GM21786 (cell line): ENCODE measurements at regions not wholly inside any gene's neighbourhood (a gene's known extent, or its start where the extent isn't known, plus 50 kb on each side); places are given as distances from the start of the nearest gene placed in this dataset.

Experiments used
- ATAC-seq: cut with Tn5 transposase; IDR thresholded peaks from one replicate; pipeline ENCODE4 v1.9.1; 2021; ENCODE audit not compliant: unreplicated experiment

DNA sequence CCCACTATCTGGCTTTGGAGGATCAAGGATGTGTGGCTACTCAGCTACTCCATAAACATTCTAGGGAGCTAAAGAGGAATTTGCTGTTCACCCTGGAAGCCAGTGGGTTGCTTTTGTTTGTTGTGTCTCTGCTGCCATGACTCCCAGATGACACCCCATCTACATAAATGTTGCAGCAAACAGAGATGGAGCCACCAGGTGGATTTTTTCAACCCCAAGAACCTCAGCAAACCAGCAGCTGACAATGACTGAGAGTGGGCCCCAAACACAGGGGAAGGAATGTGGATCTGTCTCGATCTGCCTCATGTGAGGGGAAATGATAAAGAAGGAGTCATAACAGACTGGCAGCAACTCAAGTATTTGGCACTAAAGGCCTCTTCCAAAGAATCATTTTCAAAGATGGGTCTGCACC, 132.7 kb upstream of the TNC start:
- no peak for ATAC-seq

DNA sequence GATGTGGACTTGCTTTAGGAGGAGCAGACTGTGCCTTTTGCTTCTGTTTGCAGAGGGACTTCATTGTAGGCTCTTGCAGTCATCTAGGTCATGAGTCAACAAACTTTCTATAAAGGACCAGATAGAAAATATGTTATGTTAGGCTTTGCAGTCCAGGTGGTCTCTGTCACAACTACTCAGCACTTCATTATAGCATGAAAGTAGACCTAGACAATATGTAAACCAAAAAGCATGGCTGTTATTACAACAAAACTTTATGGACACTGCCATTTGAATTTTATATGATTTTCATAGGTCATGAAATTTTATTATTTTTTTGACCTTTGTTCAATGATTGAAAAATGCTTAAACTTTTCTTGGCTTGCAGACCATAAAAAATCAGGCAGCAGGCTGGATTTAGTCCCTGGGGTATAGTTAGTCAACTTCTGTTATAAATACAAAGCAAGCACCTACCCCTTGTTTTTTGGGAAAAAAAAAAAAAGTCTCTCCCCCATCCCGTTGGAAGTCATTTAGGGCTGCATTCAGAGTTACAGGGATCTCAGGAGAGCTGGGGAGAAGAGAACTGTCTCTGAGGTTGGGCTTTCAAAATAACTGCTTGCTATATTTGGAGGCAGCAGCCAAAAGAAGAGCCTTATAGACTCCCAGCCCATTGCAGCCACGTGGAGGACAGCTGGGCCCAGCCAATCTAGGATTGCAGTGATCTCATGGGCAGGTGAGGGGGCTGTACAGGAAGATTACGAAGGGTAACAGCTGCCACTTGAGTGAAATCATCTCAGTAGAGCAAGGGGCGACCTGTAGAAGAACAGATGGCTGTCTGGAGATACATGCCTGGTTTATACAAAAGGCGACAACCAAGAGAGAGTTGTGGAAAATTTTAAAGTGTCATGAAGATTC, 136.6 kb upstream of the TNC start:
- no peak for ATAC-seq

DNA sequence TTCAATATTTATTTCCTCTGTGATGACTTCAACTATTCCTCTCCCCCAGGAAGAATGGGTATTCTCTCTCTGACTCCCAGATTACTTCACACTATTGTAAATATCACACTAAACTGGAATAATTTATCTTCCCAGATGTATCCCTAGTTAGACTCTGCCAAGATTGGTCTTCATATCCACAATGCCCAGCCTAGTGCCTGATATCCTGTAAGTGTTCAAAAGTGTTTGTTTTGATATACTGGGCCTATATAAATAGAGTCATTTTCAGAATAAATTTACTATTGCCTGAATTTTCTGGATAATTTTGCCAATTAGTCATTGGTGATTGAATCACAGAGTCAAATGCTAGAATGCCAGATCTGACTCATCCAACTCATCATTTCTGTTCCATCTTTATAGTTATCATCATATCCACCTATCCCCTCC, 143.7 kb upstream of the TNC start:
- no peak for ATAC-seq

DNA sequence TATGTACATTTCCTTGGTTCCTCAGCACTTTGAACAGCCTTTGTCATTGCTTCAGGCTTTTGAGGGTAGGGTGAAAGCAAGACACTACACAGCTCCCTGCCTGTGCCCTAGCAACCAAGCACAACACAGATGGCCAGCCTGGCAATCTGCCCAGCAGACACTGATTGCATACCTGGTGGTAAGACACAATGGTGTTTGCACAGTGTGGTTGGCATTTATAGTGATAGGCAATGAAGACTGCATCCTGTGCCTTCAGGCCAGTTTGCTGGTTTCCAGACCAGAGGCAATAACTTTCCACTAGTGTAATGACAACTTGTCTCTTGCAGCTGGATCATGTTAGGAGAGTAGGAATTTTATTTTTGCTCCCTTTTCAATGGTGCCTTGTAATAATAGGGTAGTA, 144.5 kb upstream of the TNC start:
- no peak for ATAC-seq

DNA sequence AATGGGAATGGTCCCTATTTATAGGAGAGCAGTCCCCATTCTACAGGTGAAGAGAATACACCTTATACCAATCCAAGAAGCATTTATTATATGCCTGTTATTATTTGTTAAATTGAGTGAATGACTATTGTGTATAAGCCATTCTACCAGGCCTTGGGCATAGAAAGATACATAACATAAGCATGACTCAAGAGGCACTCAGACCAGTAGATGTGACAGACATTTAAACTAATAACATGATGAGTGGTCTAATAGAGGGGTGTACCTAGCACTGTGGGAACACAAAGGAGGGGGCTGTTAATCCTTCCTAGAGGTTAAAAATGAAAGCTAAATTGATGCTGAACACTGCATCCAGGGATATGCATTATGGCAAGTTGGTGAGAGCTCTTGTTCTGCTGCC, 145.0 kb upstream of the TNC start:
- no peak for ATAC-seq

DNA sequence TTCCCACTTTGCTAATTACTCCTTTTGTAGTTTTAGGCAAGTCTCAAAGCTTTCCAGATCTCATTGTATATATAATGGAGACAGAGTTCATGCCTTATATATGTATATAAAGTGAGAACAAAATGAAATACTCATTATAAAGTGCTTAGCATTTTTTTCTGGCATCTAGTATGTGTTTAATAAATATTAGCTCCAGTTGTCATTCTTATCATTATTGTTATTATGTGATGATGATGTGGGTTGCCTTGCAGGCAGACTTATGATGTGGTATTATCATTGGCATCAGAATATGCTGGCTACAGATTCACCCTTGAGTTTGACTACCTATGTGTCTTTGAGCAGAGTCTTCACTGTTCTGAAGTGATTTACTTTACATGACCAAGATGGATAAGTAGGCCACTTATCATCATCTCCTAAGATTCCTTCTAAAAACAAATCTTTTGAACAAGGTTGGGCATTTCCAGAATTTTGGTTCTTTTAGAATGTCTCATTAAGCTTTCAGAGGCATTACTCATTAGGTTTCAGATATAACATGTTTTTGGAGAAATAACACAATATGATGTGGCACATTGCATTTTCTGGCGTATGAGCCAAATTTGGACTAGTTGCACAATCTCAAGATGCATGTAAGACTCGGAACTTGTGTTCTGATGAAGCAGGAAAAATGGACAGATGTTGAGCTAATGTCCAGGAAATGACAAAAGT, 145.6 kb upstream of the TNC start:
- no peak for ATAC-seq

DNA sequence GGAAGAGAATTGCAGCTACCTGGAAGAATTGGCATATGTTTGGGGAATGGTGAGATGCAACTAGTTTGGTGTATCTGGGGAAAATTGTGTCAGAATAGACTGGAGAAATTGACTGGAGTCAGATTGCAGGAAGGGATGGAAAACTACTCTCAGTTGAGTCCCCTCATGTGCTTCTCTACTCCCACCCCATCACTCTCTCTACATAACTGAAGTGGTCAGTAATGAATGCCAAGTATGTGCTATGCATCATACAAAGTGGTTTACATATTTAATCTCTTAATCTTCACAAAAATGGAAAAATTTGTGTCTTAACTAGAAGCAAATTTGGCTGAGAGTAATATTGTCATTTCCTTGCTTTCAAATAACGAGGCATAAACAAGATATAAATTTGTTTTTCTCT, 146.4 kb upstream of the TNC start:
- ATAC-seq, result no peak

DNA sequence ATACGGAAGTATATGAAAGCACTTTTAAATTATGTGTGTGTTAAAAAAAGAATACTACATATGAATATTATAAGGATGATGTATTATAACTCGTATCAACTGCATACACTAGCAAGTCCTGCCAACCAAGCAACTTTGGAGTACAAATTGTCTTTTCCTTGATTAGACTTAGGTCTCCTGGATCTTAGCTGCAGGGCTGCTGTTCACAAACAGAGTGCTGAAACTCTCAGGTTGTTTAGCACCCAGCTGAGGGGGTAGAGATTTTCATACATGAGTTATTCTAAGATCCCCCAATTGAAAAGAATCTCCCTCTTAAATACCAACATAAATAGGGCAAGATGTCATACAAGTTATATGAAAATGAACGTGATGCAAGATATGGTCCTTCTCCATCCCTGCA, 149.8 kb upstream of the TNC start:
- ATAC-seq, result no peak

DNA sequence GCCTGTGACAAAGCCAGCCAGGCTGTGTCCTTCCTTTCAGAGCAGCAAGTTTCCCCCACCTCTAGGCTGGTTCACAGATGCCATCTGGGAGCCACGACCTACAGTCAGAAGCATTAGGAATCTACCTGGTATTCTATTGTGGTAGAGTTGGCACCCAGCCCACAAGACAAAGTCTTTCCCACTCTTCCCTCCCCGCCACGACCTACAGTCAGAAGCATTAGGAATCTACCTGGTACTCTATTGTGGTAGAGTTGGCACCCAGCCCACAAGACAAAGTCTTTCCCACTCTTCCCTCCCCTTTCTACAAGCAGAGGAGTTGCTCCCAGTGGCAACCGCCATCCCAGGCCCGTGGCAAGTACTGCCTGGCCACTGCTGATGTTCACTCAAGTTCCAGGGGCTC, 157.8 kb upstream of the TNC start:
- no peak for ATAC-seq

DNA sequence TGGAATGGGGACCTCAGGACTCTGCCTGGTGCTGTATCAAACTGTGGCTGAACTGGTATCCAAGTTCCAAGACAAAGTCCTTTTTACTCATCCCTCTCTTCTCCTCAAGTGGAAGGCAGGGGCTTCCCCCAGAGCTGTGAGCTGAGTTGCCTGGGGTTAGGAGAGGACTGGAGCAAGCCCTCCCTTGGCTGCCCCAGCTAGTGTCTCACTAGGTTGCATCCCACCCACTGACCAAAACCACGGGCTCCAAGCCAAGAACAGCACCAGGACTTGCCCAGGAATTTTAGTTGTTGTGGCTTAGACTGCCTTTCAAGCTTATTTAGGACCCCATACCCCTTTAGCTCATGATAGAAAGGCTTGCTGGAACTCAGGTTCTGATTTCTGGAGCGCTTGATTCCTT, 158.7 kb upstream of the TNC start:
- ATAC-seq, result no peak

DNA sequence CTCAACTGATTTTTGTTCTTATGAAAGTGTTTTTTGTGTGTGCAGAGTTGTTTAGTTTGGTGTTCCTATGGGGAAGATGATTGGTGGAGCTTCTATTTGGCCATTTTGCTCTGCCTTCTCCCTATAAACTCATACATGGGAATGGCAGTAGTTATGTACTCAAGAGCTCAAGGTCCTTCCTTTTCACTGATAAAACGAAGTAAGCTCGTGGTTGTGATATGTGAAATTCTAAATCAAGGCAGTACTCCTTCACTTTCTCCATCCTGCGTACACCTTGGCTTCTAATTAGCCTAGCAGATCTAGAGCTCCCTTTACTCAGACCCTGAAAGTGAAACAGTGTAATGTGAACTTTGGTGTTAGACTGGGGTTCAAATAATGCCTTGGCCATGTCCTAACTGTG, 159.3 kb upstream of the TNC start:
- ATAC-seq, result no peak

DNA sequence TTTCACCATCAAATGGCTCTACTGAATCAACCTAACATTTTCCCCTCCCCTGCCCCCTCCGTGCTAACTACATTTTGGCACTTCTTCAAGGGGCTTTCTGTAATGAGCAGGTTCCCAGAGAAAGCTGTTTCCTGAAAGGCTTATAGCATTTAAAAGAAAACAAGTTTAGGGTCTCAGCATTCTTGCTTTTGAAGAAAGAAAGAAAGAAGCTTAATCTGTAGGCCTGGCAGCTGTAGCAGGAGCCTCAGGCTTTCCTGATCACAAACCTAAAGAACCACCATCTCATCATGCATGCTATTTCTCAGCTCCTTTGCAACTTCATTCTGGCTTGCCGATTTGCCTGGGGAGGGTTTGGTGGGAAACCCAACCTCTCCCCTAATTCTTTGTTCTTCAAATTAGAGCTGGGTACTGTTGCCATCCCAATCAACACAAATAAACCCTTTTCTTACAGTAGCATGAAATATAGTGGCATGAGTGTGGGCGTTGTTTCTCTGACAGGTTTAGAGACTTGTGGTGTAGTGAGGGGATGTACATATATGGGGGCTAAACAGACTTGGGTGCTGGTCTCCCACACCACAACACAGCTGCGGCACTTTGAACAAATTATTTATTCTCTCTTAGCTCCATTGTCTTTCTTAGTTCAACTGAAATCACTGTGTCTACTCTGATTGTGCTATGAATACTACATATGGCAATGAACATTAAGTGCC, 160.5 kb upstream of the TNC start:
- ATAC-seq, result no peak

DNA sequence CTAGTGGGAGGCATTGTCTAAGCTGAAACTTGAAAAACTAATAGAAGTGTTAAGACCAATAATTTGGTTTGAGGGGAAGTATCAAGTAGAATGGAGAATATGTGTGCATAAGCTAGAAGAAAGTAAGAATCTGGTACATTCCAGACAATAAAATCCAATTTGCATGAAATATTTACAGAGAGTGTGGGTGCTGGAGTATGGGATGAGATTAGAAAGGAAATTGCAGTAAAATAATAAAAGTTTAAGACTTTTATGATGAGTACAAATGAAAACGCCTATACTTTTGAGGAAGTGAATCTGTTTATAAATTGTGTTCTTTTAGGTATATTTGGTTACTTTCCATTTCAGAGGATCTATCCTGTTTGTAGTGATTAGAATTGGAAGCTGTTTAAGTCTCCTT, 165.4 kb upstream of the TNC start:
- no peak for ATAC-seq

DNA sequence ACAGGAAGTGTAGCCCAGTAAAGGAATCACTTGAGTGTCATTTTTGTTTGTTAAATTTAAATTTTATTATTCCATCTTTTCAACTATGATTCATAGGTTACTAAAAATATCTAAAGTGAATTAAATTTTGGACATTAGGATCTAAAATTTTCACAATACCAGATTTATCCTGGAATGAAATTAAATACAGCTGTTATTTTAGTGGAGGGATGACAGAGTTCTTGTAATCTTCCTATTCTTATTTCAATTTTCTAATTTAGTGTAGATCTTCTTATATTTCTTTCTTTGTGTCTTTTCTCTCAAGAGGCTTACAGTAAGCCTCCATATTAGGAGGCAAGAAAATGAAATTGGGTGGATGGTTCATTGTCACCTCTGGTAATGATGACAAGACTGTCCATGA, 167.9 kb upstream of the TNC start:
- ATAC-seq, result no peak

DNA sequence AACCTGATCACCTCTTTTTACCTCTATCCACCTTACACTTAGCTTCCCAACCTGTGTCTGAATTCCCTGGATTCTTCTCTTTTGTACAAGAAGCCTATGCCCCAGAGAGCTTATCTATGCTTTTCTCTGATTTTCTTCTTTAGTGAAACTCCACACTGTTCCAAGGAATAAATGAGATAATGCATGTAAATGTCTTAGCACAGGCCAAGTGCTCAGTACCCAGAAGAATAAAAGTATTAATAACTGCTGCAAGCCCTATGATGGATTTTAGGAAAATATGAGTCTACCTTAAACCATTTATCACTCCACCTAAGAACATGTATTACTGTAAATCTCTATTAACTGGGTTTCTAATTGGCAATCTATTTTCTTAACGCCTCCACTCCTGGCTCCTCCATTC, 168.5 kb upstream of the TNC start:
- ATAC-seq, result no peak

DNA sequence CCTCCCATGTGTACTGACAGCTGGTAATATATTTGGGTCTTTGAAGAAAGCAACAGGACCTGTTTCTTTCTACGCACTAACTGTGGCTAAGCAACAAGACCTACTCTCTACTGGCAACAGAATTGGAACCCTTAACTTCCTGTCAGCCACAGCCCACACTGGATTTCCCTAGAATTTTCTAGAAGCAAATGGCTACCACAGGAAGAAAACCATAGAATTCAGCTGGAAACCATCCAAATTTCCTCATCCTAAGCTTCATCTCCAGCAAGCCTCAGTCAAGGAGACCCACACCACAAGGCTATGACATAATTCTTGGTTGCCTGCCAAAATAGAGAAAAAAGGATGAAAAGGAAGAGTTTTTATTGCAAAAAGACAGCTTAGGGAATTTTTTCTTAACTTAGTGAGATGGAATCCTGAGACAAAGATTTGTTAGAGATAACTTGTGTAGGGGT, 171.8 kb upstream of the TNC start:
- no peak for ATAC-seq

DNA sequence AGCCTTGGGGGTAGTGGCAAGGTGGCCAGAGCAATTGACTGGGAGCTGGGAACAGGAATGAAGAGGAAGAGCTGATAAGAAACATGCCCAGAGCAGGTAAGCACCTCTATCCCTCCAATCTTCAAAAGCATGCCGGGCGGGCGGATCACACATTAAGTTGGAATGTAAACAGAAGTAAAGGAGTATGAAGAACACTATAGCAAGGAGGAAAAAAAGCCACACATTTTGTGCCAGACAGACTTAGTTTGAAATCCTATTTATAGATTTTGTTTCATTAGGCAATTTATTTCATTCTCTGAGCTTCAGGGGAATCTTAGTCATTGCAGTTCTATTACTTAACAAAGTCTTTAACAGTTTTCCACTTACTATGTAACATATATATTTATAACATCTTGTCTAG, 173.9 kb upstream of the TNC start:
- no peak for ATAC-seq

DNA sequence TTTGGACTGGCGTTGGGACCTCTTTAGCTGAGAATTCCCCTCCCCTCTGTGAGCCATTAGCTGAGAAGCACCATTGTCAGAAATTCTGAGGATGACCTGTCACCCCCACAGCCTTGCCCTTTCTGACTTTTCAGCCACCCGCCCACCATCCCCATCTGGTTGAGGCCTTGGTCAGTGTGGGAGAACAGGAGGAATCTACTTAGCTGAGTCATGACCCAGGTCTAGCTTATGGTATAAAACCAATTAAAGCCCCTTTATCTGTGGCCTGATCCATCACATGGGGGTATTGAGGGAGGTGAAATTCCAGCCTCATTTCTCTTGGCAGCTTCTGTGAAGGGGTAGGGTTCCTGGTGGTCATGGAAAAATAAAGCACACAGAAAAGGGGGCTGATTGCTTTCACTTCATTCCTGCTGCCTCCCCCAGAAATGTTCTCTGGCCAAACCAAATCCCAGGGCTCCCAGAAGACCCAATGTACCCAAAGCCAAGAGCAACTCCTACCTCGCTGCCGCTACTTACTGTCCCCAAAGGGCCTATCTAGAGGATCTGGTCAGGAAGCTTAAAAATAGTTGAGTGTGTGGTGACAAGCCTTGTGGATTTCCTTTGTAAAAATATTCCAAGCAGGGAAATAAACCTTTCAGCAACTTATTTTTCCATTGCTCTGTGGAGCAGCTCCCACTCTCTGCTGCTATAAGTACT, 174.8 kb upstream of the TNC start:
- no peak for ATAC-seq

DNA sequence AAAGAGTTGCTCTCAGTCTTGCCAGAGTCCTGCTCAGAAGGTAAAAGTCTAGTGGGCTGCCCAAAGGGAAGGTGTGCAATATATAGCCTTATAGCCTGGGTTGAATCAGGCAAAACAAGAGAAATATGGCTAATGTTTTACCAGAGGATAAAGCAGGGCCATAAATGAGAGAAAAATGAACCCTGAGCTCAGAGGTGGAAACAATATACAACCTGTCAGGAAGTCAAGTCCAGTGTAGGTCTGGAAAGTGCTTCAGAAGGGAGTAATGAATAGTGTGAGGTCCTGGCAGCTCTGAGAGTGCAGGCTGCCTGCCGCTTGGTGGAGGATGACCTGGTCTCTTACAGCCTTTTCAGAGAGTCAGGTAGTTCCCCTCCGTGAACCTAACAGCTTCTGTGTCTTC, 177.8 kb upstream of the TNC start:
- ATAC-seq, result no peak

DNA sequence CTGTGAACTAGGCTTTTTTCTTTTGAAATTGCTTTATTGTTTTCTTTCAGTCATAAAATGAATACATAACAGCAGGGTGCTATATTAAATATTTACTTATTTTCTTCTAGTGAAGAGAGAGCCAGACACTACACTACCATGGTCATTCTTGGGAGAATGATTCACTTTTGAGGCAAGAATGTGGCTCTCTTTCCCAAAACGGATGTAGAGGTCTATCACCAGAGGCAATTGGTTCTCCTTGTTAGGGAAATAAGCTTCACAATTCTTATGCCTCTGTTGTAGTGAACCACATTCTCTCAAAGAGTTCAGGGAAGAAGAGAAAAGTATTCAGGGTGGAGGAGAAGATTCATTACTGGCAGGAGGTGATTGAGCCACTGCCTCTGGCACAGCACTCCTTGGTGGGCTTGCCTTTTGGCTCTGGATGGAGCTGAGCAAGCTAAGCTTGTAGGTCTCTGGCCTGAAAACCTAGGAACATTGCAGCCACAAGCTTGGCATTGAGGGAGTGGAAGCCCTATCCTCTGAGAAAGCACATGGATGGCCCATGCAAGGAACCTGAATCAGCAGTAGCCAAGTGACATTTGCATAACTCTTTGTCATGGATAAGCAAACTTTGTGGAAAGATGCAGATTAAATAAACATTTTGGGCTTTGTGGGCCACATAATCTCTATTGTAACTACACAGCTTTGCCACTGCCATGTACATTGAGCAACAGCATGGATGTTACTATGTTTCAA, 179.0 kb upstream of the TNC start:
- no peak for ATAC-seq

DNA sequence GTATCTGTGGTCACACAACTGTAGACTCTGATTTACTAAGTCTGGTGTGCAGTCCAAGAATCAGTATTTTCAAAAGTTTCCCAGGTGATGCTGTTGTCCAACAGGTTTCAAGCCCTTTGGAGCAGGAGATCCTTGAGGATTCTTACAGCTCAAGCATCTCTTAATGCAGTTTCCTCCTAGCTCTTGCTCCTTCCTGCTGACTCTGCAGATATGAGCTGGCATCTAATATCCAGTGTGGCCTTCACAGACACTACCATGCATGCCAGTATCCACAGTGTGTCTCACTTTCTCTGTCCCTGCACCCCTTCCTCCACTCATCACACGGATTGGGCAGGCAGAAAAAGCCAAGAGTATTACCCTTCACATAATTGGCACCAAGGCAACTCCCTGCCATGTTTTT, 182.2 kb upstream of the TNC start:
- ATAC-seq, result no peak
